PFSK-1 (cell line): ENCODE measurements at regions not wholly inside any gene's neighbourhood (a gene's known extent, or its start where the extent isn't known, plus 50 kb on each side); places are given as distances from the start of the nearest gene placed in this dataset.

Experiments used
- FOXP2 ChIP-seq: optimal IDR thresholded peaks from 2 replicates; pipeline ENCODE3; 2011; ENCODE audit warnings: borderline replicate concordance, control low read depth, inconsistent platforms; ENCODE audit not compliant: insufficient read depth; ENCODE audit errors: extremely low read length, extremely low read depth
- POLR2AphosphoS5 ChIP-seq: IDR thresholded peaks from 2 replicates; pipeline ENCODE4 v1.6.1; 2012; ENCODE audit warnings: low read depth, mild to moderate bottlenecking, control low read depth, low read length, moderate library complexity
- REST ChIP-seq, 2 experiments: IDR thresholded peaks; 2 replicates each; pipeline versions ENCODE4 v1.6.1 to v1.8.0; 2011 to 2012; ENCODE audit warnings: low read depth in 2 of 2, low read length in 2 of 2, control low read depth in 1 of 2, inconsistent platforms in 1 of 2, mild to moderate bottlenecking in 1 of 2, moderate library complexity in 1 of 2; ENCODE audit not compliant: insufficient read depth in 1 of 2
- SIN3A ChIP-seq: IDR thresholded peaks from 2 replicates; pipeline ENCODE4 v1.6.1; 2012; ENCODE audit warnings: mild to moderate bottlenecking, low read length, moderate library complexity, borderline replicate concordance; ENCODE audit not compliant: insufficient read depth
- TAF1 ChIP-seq: IDR thresholded peaks from 2 replicates; pipeline ENCODE4 v1.6.1; 2012; ENCODE audit warnings: low read length, control low read depth, borderline replicate concordance; ENCODE audit not compliant: insufficient read depth

- no peak for TF ChIP-seq SIN3A
- no peak for TF ChIP-seq TAF1
- TF ChIP-seq REST (IDR thresholded peaks at IDR 0.05; ENCODE audit: insufficient read depth in 1 of 2, low read depth in 2 of 2, low read length in 2 of 2): no peak
- TF ChIP-seq FOXP2: no peak
- no peak for TF ChIP-seq POLR2AphosphoS5
These were observed 343.8 kb upstream of the SLC10A2 start for GRCh38 chr13:103410002-103410401.

DNA sequence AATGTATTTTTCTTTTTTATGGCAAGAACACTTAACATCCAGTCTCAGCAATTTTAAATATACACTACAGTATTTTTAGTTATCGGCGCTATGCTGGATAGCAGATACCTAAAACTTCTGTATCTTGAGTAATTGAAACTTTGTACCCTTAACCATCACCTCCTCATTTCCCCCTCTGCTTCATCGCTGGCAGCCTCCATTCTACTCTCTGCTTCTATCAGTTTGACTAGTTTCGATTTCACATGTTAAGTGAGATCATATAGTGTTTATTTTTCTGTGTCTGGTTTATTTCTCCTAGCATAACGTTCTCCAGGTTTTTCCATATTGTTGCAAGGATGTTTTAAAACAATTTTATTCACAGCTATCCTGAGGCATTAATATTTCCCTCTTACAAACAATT is 340.8 kb upstream of the SLC10A2 start:
- TF ChIP-seq FOXP2 (no peak), TAF1 (no peak), SIN3A (no peak), REST (IDR thresholded peaks at IDR 0.05; ENCODE audit: insufficient read depth in 1 of 2, low read depth in 2 of 2, low read length in 2 of 2) (no peak)

DNA sequence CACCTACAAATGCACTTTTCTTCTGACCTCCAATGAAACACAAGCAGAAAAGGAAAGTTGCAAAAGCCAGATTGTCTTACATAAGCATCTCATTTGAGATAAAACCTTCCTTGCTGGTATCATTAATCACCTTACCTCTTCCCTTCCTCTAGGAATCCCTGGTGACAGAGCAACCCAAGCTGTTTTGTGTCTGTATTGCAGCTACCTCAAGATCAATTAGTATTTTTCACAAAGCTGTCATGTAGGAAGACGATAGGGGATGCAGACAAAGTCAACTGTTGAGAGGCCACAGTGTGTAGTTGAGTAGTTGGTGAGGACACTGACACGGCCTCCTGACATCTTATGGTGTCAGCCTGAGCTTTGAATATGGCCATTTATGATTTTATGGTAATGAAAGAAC is 339.1 kb upstream of the SLC10A2 start:
- TF ChIP-seq POLR2AphosphoS5: no peak
- TF ChIP-seq TAF1: no peak

DNA sequence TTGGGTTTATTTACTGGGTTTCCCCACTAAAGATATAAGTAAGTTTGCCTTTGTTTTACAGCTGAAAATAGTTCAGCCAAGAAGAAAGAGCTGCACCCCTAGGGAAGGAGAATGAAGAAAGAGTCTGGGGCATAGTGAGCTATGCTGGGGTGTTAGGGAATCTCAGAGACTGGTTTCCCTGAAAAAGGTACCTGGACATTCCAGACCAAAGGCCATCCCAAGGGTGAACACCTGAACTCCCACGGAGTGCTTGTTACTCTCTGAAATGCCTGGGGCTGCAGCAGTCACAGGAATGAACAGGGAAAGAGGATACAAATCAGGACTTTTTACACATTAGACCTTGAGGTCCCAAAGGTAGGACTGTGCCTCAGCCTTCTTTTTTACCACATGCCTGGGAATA is 337.6 kb upstream of the SLC10A2 start:
- TF ChIP-seq FOXP2 (no peak), POLR2AphosphoS5 (no peak), SIN3A (no peak), TAF1 (no peak), REST (IDR thresholded peaks at IDR 0.05; ENCODE audit: insufficient read depth in 1 of 2, low read depth in 2 of 2, low read length in 2 of 2) (no peak)

DNA sequence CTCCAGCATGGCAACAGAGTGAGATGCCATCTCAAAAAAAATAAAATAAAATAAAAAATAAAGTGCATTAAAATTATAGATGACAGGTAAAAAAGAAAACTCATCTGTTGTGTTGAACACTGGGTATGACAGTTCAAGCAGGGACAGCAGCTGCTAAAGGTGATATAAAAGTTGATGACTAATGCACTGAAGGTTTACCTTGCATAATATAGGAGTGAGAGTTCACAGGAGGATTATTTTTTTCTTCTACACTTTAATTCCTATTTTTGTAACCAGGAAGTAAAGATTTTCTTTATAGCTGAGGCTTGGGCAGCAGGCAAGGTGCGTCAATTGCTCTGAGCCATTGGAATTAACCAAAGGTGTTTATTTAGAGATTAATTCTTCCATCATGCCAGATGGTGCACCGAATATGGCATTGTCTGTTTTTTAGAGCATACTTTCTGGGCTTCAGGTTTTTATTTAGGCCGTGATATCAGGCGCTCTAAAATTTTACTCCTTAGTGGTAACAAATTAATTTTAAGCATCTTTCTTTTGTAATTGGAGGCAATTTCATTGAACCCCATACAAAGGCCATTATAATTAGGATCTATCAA is 337.0 kb upstream of the SLC10A2 start:
- TF ChIP-seq POLR2AphosphoS5 (no peak), SIN3A (no peak), REST (IDR thresholded peaks at IDR 0.05; ENCODE audit: insufficient read depth in 1 of 2, low read depth in 2 of 2, low read length in 2 of 2) (no peak), TAF1 (no peak), FOXP2 (no peak)
